ENCODE measurements at regions not wholly inside any gene's neighbourhood (a gene's known extent, or its start where the extent isn't known, plus 50 kb on each side); places are given as distances from the start of the nearest gene placed in this dataset.

DNA sequence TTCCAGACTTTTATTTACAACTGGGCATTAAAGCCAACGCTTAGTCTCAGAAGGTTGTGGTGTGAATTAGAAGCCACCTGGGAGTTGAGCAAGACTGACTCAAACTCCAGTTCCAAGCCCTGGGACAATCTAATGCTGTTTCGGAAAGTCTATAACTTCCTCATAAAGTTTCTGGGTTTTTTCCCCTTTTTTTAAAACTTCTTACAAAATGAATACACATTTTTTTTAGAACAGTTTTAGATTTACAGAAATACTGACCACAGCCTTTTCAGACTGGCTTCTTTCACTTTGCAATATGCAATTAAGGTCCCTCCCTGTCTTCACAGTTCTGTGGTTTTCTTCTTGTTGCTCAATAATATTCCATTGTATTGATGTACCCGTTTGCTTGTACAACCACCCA lies 115.9 kb upstream of the TWIST2 start:
- no peak for DNase-seq (ENCODE audit: low spot score in 2 of 2, unreplicated experiment in 2 of 2)

DNA sequence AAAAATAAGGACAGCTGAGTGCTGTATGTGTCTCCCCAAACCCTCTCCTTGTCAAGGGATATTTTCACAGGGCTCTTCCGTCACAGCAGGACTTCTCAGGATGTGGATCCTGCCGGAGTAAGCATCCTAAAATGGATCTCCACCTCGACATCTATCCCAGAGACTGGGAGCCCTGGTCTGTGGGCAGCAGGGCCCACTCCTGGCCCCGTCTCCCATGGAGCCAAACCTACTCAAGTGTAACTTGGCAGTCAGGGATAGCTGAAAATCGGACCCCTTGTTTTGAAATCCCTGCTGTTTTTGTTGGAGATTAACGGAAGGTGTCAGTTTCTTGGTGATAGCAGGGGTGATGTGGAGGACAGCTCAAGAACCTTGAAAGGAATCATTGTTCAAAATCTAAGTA lies 109.0 kb upstream of the TWIST2 start:
- H3K4me3 Mint-ChIP-seq, result no peak overlapping the region
- no peaks in the 10 kb centered on the region for H3K36me3 Mint-ChIP-seq
- H3K27ac Mint-ChIP-seq, result no peak overlapping the region
- no peaks in the 10 kb centered on the region for H3K4me1 Mint-ChIP-seq
- peaks cover 10% of the 10 kb centered on the region for H3K9me3 Mint-ChIP-seq
- peaks cover 30% of the 10 kb centered on the region for H3K27me3 Mint-ChIP-seq (ENCODE audit: low read depth)
- DNase-seq (ENCODE audit: low spot score in 2 of 2, unreplicated experiment in 2 of 2), result no peak
- TF ChIP-seq, protein P1, sequence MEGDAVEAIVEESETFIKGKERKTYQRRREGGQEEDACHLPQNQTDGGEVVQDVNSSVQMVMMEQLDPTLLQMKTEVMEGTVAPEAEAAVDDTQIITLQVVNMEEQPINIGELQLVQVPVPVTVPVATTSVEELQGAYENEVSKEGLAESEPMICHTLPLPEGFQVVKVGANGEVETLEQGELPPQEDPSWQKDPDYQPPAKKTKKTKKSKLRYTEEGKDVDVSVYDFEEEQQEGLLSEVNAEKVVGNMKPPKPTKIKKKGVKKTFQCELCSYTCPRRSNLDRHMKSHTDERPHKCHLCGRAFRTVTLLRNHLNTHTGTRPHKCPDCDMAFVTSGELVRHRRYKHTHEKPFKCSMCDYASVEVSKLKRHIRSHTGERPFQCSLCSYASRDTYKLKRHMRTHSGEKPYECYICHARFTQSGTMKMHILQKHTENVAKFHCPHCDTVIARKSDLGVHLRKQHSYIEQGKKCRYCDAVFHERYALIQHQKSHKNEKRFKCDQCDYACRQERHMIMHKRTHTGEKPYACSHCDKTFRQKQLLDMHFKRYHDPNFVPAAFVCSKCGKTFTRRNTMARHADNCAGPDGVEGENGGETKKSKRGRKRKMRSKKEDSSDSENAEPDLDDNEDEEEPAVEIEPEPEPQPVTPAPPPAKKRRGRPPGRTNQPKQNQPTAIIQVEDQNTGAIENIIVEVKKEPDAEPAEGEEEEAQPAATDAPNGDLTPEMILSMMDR (IDR thresholded peaks at IDR 0.05; ENCODE audit: unreplicated experiment), result no peak

More for the DNA sequence above, 115.9 kb upstream of the TWIST2 start:
- Mint-ChIP-seq H3K4me1 (peaks cover 28% of the 10 kb centered on the region), H3K4me3 (no peak overlapping the region), H3K27me3 (ENCODE audit: low read depth) (peaks cover 19% of the 10 kb centered on the region), H3K9me3 (peaks cover 1% of the 10 kb centered on the region), H3K27ac (no peak overlapping the region), H3K36me3 (no peaks in the 10 kb centered on the region)
- TF ChIP-seq, protein P1 (IDR thresholded peaks at IDR 0.05; ENCODE audit: unreplicated experiment), result no peak

DNA sequence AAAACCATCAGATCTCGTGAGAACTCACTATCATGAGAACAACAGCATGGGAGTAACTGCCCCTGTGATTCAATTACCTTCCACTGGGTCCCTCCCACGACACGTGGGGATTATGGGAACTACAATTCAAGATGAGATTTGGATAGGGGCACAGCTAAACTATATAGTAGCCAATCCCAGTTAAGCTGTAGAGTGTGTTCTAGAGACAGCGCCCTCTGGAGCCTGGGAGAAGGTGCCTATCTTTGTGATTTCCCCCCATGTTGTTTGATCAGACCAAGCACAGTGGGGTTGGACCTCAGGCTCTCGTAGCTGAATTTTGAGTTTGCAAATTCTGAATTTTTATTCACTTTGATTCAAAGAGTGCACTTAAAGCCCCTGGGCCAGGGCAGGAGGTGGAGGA lies 108.2 kb upstream of the TWIST2 start:
- Mint-ChIP-seq H3K4me3 (no peak overlapping the region), H3K9me3 (peaks cover 17% of the 10 kb centered on the region), H3K4me1 (no peaks in the 10 kb centered on the region), H3K36me3 (no peaks in the 10 kb centered on the region), H3K27me3 (ENCODE audit: low read depth) (peaks cover 29% of the 10 kb centered on the region), H3K27ac (no peak overlapping the region)
- no peak for DNase-seq (ENCODE audit: low spot score in 2 of 2, unreplicated experiment in 2 of 2)
- TF ChIP-seq, protein P1 (IDR thresholded peaks at IDR 0.05; ENCODE audit: unreplicated experiment), result no peak

DNA sequence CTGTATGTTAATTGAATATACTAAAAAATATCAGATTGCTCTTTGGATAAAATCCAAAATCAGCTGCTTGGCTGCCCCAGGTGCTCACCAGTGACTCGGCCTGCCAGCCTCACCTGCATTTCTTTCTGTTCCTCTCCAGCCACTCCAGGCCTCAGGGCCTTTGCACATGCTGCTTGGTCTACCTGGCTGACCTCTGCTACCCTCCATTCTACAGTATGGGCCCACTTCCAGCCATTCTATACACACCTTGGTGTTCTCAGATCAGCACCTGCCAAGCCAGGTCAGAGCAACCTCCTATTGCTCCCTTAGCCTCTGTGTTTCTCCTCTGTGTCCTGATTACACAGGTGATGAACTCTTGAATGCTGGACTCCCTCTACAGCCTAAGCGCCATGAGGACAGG lies 106.6 kb upstream of the TWIST2 start:
- Mint-ChIP-seq H3K36me3 (no peaks in the 10 kb centered on the region), H3K27ac (no peak overlapping the region), H3K4me1 (no peaks in the 10 kb centered on the region), H3K9me3 (peaks cover 17% of the 10 kb centered on the region), H3K4me3 (no peak overlapping the region), H3K27me3 (ENCODE audit: low read depth) (peaks cover 28% of the 10 kb centered on the region)
- TF ChIP-seq, protein P1 (IDR thresholded peaks at IDR 0.05; ENCODE audit: unreplicated experiment), result no peak
- no peak for DNase-seq (ENCODE audit: low spot score in 2 of 2, unreplicated experiment in 2 of 2)

DNA sequence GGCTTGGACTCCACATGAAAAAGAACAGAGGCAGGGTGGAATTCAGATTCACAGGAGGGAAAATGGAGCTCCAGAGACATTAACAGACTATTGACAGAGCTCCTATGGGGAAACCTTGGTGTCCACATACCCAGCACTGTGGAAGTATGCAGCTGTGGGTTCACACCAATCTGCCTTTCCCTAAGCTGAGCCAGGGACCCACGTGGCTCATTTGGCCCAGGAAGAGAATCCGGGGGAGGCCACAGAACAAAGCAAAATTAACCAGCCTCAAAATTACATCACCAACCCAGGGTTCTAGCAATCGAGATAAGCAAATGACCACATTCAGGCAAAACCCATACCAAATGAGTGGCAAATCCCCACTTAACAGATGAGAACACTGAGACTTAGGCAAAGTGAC lies 105.8 kb upstream of the TWIST2 start:
- TF ChIP-seq, protein P1 (IDR thresholded peaks at IDR 0.05; ENCODE audit: unreplicated experiment), result no peak
- Mint-ChIP-seq H3K4me1 (no peaks in the 10 kb centered on the region), H3K9me3 (peaks cover 15% of the 10 kb centered on the region), H3K27ac (no peak overlapping the region), H3K36me3 (no peaks in the 10 kb centered on the region), H3K27me3 (ENCODE audit: low read depth) (peaks cover 28% of the 10 kb centered on the region), H3K4me3 (no peak overlapping the region)
- DNase-seq (ENCODE audit: low spot score in 2 of 2, unreplicated experiment in 2 of 2), result no peak

DNA sequence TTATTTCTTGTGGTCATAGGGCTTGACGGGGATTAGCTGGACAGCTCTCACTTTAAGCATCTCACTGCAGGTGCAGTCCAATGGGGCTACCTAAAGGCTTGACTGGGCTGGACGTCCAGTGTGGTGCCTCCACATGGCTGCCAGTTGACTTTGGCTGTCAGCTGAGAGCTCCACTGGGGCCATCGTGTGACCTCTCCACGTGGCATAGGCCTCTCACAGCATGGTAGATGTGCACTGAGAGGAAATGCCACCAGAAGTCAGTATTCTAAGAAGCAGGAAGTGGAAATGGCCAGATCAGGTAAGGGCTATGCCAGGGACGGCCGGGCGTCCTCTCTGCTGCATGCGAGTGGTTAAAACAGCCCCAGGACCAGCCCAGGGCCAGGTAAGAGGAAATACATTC lies 105.2 kb upstream of the TWIST2 start:
- Mint-ChIP-seq H3K4me3 (no peak overlapping the region), H3K4me1 (no peaks in the 10 kb centered on the region), H3K9me3 (peaks cover 9% of the 10 kb centered on the region), H3K27ac (no peak overlapping the region), H3K36me3 (no peaks in the 10 kb centered on the region), H3K27me3 (ENCODE audit: low read depth) (peaks cover 22% of the 10 kb centered on the region)
- TF ChIP-seq, protein P1 (IDR thresholded peaks at IDR 0.05; ENCODE audit: unreplicated experiment), result no peak
- no peak for DNase-seq (ENCODE audit: low spot score in 2 of 2, unreplicated experiment in 2 of 2)
